ENCODE measurements at regions not wholly inside any gene's neighbourhood (a gene's known extent, or its start where the extent isn't known, plus 50 kb on each side); places are given as distances from the start of the nearest gene placed in this dataset.

DNA sequence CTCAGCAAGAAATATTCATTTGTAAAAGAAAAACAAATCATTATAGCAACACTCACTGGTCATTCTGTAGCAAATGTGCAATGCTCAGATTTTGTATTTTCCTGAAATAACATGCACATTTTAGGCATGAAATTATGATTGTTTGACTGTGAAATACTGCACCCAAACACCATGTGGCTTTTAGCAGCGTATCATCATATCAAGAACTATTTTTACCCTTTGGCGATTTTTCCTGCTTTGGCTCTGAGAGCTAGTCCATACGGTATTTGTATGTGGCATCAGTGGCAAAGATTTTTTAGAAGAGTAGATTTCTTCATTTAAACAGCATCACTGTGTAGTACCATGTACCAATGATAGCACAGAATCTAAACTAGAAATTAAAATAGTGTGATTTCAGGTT, 493.1 kb downstream of the NR4A2 start:
- TF ChIP-seq EZH2 (IDR thresholded peaks at IDR 0.05; ENCODE audit: low read depth, unreplicated experiment) = no peak
- TF ChIP-seq, protein P1, sequence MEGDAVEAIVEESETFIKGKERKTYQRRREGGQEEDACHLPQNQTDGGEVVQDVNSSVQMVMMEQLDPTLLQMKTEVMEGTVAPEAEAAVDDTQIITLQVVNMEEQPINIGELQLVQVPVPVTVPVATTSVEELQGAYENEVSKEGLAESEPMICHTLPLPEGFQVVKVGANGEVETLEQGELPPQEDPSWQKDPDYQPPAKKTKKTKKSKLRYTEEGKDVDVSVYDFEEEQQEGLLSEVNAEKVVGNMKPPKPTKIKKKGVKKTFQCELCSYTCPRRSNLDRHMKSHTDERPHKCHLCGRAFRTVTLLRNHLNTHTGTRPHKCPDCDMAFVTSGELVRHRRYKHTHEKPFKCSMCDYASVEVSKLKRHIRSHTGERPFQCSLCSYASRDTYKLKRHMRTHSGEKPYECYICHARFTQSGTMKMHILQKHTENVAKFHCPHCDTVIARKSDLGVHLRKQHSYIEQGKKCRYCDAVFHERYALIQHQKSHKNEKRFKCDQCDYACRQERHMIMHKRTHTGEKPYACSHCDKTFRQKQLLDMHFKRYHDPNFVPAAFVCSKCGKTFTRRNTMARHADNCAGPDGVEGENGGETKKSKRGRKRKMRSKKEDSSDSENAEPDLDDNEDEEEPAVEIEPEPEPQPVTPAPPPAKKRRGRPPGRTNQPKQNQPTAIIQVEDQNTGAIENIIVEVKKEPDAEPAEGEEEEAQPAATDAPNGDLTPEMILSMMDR (conservative IDR thresholded peaks at IDR 0.05; ENCODE audit: low read depth in 2 of 2) = no peak
- no peak for TF ChIP-seq JUNB (IDR thresholded peaks at IDR 0.05; ENCODE audit: unreplicated experiment)
- no peak for TF ChIP-seq EZH2phosphoT487 (IDR thresholded peaks at IDR 0.05; ENCODE audit: unreplicated experiment)
- TF ChIP-seq POLR2AphosphoS5 (IDR thresholded peaks at IDR 0.05; ENCODE audit: low read depth) = no peak
- no peak for TF ChIP-seq REST (IDR thresholded peaks at IDR 0.05; ENCODE audit: unreplicated experiment)
- no peak for TF ChIP-seq CREB1 (CRISPR knock-in tag; IDR thresholded peaks at IDR 0.05; ENCODE audit: low read depth)

All from GM23338 (cell line).